ENCODE measurements at regions not wholly inside any gene's neighbourhood (a gene's known extent, or its start where the extent isn't known, plus 50 kb on each side); places are given as distances from the start of the nearest gene placed in this dataset.

DNA sequence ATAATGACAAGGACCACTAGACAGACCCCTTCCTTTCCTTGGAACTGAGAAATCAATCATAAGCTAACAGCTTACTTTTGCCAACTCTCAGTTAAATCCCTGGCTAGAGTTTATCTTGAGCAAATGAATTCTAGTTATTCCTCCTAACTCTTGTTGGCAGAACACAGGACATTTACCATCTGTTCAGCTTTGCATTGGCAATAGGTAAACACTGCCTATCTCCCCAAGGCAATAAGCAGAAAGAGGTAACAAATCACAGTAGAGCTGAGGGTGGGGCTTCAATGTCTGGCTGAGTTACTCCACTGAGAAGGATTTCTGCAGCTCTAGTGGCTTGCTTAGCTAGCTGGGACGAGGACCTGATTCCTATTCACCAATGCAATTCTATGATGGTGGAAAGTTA lies 503.3 kb upstream of the GRIA1 start:
- in situ Hi-C loops (cut with MboI; ENCODE audit: low sequenced_read_pairs) = no loop called here

DNA sequence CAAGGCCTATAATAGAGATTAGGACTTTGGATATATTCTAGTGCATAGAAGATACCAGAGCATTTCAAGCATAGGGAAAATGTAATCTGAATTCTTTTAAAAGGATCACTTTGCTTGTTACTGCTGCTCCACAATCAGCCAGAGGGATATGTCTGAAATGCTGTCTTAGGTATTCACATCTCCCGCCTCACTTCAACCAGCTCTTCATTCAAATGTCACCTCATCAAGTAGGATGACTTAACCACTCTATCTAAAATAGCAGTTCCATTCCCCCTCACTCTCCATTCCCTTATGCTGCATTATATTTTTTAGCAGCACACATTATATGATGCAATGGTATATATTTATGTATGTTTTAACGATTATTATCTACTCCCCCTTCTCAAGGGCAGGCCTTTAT lies 500.3 kb upstream of the GRIA1 start:
- in situ Hi-C loops (cut with MboI; ENCODE audit: low sequenced_read_pairs) = no loop called here

DNA sequence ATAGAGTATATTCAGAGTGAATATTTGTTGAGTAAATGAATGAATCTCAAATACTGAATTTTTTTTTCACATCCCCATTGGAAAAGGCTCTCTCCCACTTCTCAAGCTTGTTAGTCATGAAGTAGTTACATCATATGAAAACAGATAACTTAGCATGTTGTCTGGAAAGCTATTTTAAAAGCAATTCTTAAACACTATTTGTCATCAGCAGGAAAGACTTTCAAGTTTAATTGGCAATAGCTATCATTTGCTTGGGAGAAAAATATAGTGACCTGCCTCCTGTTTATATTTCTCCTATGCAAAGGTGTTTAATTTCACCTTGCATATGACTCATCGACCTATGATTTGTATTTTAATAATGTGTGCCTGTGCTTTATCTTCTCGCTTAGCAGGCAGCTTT lies 499.8 kb upstream of the GRIA1 start:
- in situ Hi-C loops (cut with MboI; ENCODE audit: low sequenced_read_pairs) = no loop called here

DNA sequence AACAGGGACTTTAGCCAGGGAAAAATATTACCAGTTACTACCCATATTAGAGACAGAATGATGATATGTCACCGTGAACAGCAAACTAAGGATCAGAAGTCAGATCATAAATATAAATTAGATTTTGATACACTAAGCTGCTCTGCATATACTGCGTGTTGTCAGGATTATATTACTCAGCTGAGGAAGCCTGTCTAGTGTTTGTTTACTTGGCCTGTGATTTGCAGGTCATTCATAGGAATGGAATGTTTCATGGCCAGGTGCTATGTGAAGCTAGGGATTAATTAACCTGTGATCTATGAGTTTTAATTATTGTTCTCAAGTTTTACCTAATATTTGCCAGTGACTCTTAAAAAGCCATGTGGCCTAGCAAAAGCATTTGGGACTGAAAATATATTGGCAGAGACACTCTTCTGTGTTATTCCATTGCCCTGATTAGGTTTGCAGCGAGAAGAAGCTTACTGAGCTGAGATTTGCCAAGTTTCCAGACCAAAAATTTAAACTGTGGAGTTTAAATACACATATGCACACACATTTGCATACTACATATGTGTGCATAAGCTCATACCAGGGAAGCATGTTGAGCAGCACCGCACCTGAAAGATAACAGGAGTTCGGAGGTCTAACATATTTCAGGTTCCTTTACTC lies 496.3 kb upstream of the GRIA1 start:
- in situ Hi-C loops (cut with MboI; ENCODE audit: low sequenced_read_pairs) = no loop called here

DNA sequence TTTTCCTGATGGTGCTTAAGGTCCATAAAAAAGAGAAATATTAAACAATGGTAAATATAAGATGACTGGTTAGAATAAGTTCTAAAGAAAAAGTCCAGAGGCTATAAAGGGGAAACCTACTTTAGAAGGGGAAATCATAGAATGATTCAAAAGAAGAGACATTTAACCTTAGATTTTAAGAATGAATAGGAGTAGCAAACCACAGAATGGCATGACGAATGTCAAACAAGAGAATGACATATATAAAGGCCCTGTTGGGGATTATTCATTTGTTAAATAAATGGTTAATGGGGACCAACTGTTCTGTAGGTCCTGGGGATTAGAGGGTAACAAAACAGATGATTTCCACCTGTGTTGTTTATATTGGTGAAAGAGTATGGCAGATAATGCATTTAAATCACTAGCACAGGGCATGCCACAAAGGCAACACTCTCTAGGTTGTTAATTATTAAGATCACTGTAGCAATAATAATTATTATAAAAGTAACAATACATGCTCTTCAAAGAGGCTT lies 495.2 kb upstream of the GRIA1 start:
- in situ Hi-C loops (cut with MboI; ENCODE audit: low sequenced_read_pairs) = no loop called here

DNA sequence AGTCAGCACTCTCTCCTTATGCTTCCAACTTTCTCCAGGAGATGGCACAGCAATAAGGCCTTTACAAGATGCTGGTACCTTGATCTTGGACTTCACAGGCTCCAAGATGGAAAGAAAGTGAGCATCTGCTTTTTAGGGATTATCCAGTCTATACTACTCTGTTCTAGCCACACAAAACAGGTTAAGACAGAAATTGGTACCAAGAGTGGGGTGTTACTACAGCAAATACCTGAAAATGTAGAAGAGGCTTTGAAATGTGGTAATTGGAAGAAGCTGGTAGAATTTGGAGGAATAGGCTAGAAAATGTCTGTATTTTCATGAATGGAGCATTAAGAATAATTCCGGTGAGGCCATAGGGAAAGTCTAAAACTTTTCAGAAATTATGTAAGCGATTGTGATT lies 484.8 kb upstream of the GRIA1 start:
- in situ Hi-C loops (cut with MboI; ENCODE audit: low sequenced_read_pairs) = no loop called here

DNA sequence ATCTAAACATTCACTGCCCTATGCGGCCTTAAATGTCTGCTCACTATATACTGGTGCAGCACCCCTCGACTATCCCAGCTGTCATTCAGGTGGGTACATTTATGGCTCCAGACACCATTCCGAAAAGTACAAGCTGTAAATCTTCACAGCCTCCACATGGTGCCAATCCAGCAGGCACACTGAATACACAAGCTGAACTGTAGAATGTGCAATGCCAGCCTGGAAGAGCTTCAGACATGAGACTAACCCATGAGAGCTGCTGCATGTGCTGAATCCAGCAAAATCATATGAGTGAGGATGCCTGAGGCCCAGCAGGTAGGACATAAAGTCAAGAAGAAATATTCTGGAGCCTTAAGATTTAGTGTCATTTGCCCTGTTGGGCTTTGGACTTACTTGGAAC lies 483.8 kb upstream of the GRIA1 start:
- in situ Hi-C loops (cut with MboI; ENCODE audit: low sequenced_read_pairs) = no loop called here

DNA sequence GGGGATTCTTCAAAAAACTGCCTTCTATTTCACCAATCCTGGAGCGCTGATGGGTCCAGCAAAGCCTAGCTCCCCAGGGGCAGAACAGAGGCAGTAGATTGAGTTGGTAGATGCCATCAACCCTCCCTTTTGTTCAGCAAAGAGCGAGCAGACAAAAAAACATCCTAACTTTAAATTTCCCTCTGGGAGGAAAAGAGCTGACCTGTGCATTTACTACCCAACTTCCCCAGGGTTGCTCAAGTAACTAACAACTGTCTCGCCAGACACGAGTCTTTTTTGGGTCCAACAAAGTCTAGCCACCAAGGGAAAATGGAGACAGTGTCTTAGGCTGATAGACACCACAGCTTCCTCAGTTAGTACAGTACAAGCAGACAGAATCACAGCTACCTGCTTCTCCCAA lies 476.3 kb upstream of the GRIA1 start:
- in situ Hi-C loops (cut with MboI; ENCODE audit: low sequenced_read_pairs) = no loop called here

DNA sequence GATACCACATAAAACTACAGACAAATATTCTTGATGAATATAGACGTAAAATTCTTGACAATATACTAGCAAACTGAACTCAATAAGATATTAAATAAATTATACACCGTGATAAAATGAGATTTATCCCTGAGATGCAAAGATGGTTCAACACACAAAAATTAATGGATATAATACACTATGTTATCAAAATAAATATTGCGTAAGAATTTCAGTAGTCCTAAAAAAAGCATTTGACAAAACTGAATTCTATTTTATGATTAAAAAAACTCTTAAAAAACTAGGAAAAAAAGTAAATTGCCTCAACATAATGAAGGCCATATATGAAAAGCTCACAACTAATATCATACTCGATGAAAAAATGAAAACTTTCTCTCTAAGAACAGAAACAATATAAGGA lies 472.3 kb upstream of the GRIA1 start:
- in situ Hi-C loops (cut with MboI; ENCODE audit: low sequenced_read_pairs) = no loop called here

DNA sequence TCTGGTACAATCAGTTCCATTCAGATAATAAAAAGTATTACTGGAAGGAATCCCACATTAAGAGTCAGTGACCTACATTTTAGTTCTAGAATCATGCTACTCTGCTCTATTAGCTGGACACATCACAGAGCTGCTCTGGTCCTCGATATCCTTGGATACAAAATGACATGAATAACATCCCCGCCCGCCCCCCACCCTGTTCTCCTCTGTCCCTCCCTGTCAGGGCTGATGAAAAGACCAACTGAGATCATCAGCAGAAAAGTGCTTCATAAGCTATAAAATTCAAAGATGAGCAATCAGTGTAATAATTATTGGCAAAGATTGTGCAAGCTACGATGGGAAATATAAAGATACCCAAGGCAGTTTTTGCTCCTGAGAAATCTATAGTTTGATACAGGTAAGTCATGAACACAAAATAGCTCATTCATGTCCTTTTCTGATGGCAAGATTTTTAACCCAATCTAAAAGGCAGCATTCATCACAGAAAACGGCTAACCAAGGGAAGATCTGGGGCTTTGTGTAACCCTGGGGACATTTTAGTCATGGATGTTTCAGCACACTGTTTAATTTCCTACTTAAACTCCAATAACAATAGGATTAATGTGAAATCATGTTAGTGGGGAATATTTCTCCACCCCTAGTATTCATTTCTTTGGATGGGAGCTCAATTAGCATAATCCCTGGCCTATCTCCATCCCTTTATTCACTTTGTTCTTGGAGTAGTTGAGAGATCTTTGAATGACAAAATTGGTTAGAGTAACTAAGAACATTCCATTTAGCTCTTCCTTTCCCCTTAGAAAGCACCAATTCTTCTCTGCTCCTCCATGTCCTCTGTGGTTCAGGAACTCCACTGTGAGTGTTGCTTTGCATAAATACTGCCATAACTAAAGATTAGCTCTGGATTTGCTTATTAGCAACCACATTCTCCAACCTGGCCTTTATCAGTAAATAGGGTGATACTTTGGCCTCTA lies 459.4 kb upstream of the GRIA1 start:
- in situ Hi-C loops (cut with MboI; ENCODE audit: low sequenced_read_pairs) = no loop called here

DNA sequence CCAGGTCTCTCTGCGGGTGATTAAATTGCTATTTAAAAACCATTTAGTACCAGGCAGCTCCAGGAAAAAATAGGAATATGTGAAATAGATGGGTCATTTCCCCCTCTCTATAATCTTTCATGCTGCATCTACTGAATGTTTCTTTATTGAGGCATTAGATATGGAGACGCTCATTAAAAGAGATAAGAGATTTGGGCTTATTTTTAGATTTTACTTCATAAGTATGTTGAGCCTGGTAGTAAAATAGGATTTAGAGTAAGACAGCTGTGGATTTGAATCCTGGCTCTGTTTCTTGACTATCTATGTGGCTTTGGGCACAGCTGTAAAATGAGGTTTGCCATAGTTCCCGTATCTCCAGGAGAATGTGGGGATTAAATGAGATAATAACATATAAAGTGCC lies 451.0 kb upstream of the GRIA1 start:
- in situ Hi-C loops (cut with MboI; ENCODE audit: low sequenced_read_pairs) = no loop called here

DNA sequence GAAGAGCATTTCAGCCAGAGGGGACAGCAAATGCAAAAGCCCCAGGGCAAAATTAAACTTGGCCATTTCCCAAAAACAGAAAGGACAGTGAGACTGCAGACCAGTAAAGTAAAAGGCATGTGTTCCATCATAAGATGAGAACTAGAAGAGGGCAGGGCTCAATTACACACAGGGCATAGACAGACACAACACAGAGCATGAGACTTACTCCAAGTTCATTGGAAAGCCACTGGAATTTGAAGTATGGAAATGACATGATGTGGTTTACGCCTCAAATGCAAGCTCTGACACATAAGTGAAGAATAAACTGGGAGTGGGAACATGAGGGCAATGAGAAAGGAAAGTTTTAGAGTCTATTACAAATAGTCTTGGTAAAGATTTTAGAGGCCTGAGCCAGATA lies 446.6 kb upstream of the GRIA1 start:
- in situ Hi-C loops (cut with MboI; ENCODE audit: low sequenced_read_pairs) = no loop called here

DNA sequence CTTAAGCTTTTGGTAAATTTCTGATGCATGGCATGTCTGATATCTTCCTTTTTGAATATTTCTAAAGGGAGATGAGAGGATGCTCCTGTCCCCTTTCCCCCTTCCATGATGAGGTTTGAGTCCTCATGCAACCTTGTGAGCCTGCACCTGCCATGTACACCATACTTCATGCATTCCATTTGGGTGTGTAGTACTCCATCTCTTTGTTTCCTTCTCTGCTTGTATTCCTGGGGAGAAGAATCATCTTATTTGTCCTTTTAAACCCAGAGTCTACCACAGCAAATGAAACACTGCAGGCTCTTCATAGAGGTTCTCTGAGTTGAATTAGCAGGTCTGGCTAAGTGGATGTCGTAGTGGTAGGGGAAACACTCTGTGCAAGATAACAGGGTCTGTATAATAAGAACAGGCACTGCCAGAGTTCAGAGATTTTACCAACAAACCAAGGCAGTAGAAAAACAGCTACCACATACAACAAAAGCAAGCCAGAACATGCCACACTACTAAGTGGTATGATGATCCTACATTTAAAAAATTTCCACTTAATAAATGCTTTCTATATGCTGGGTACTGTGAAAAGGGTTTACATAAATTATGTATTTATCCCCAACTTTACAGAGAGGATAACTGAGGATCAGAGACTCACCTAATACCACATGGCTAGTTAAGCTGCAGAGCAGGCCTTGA lies 439.8 kb upstream of the GRIA1 start:
- in situ Hi-C loops (cut with MboI; ENCODE audit: low sequenced_read_pairs) = no loop called here

DNA sequence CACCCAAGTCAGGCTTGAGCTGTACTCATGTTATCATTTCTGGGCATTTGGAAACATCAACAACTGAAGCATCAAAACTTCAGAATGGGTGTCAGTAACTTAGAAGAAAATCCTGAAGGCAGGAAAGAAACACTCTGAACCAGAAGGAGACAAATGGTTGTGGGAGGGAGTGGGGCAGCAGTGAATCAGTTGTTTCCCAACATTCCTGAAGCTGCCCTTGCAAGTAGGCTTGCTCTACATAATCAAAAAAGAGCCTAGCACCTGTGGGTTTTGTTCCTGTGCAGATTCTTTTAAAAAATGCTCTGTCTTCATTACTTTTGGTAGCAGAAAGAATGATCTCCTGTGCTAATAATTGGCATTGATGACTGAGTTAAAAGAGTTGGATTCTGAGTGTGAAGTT lies 424.2 kb upstream of the GRIA1 start:
- in situ Hi-C loops (cut with MboI; ENCODE audit: low sequenced_read_pairs) = no loop called here

DNA sequence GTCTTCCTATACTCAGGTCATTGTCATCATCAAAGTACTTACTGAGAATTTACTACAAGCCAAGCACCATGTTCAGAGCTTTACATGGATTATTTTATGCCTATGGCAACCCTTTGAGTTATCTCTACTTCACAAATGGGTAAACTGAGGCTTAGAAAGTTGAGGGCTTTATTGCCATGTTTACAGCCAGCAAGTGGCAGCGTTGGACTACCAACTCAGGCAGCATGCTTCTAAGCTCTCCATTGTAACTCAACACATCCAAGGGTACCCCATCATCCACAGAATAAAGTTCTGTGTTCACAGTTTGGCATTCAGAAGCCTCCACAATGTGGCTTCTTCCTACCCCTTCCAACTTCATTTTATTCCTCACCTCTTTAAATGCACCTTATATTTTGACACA lies 422.6 kb upstream of the GRIA1 start:
- in situ Hi-C loops (cut with MboI; ENCODE audit: low sequenced_read_pairs) = no loop called here

DNA sequence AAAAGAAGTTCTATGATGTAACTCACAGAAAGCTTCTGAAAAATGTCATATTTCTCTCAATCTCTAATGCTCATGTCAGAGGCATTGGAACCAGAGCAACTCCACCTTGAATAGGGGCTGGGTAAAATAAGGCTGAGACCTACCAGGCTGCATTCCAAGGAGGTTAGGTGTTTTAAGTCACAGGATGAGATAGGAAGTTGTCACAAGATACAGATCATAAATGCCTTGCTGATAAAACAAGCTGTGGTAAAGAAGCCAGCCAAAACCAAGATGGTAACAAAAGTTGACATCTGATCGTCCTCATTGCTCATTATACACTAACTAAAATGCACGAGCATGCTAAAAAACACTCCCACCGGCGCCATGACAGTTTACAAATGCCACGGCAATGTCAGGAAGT lies 411.1 kb upstream of the GRIA1 start:
- in situ Hi-C loops (cut with MboI; ENCODE audit: low sequenced_read_pairs) = no loop called here

DNA sequence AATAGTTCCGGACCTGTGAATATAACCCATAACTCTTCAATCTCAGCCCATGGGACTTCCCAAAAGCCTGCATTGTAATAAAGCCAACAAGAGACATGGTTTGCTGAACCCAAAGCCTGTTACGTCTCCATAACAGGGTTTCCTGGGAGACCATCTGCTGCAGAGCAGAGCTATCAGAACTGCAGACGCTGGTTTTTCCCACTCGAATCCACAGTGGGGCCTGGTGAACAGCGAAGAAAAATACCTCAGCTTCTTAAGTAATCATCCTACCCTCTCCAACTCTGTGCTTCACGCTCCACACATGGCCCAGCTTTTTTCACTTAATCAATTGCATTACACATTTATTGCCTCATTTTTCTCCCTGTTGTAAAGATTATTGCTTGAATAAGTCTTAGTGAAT lies 409.5 kb upstream of the GRIA1 start:
- in situ Hi-C loops (cut with MboI; ENCODE audit: low sequenced_read_pairs) = no loop called here

DNA sequence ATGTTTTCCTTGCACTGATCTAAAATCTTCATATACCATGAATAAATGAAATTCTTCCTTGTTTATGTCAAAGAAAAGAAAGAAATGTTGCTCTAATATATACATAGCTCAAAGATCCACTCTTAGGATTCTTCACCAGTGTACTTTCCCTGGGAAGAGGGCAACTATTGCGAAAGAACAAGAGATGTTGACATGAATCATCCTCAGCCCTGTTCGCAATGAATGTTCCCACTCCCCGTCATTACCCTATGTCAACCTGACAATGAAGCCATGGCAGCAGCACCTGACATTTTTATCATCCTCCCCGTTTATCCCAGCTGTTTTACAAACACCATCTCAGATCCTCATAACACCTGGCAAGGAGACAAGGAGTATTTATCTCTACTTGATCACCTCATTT lies 409.1 kb upstream of the GRIA1 start:
- in situ Hi-C loops (cut with MboI; ENCODE audit: low sequenced_read_pairs) = no loop called here

DNA sequence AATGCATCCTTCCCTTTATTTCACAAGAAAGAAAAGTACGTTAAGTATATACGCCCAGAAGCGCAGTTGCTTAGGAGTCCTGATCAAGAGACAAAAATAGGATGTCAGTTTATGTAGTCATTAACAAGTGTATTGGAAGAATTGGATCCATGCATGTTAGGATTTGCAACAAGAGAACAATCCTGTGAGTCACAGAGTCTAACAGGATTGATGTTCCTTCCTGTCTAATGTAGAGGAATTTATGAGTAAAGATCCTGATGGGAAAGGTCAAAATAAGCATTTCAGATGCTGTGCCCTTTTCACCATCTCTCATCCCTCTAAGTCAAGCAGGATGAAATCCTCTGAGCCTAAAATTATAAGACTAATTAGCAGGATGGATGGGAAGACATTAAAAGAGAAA lies 406.0 kb upstream of the GRIA1 start:
- in situ Hi-C loops (cut with MboI; ENCODE audit: low sequenced_read_pairs) = no loop called here

DNA sequence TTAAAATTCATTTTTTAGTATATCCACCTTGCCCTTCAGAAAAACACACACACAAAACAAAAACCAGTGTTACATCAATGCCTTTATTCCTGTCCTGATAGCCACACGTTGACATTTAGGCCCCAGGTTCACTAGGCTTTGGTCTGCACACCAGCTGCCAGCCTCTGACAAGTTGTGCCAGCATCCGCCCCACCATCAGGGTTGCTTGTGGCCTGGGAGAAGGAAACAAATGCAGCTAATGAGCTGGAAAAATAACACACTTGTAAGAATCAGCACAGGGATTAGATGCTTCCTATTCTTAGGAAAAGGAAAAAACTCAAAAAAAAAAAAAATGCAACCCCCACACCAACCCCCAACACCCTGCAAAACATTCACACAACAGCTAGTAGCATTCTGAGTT lies 404.0 kb upstream of the GRIA1 start:
- in situ Hi-C loops (cut with MboI; ENCODE audit: low sequenced_read_pairs) = no loop called here

DNA sequence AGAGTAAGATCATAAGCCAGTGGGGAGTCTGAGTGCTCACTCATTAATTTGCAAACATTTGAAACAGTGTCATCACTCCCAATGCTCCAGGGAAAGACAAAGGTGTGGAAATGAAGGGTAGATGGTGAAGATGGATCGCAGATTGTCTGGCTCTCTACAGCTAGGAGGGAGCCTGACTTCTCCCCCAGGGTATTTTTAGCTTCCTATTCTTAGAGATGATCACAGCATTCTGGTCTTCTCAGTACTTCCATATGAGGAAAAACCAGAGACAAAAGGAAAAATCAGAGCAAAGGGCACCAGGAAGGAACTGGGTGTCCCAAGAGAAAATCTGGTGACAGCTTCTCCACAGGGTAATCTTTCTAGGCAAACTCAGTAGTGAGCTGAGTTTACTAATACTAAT lies 401.9 kb upstream of the GRIA1 start:
- in situ Hi-C loops (cut with MboI; ENCODE audit: low sequenced_read_pairs) = no loop called here

DNA sequence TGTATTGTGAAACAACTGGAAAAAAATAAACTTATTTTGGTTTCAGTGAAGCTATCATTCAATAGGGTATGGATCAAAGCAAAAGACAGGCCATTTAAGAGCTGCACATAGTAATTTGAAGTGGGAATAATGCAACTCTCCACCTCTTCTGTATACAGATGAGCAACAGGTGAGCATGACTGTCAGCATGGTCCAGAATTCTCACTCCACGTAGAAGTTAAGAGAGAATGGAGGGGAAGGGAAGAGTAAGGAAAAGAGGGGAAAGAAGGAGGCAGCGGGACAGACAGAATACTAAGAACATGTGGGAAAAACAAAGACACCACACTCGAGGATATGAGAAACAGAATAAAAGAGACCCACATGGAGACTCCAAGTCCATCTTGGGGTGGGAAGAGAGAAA lies 396.1 kb upstream of the GRIA1 start:
- in situ Hi-C loops (cut with MboI; ENCODE audit: low sequenced_read_pairs) = no loop called here

Data from HL-60/S4 (cell line).